Gastroesophageal sphincter (tissue), 3 donors: ENCODE measurements at regions not wholly inside any gene's neighbourhood (a gene's known extent, or its start where the extent isn't known, plus 50 kb on each side); places are given as distances from the start of the nearest gene placed in this dataset.

Source experiments
- POLR2A ChIP-seq, 2 donors: fragments of 450-650 bp; IDR thresholded peaks; one replicate each; pipeline ENCODE4 v1.6.1; 2017; ENCODE audit warnings: antibody characterized with exemption in 2 of 2, mild to moderate bottlenecking in 2 of 2, moderate library complexity in 1 of 2
- POLR2AphosphoS5 ChIP-seq: sonication (generic); formaldehyde crosslinking; IDR thresholded peaks from one replicate; pipeline ENCODE4 v1.6.1; 2017; ENCODE audit warnings: antibody characterized with exemption
- TF ChIP-seq, protein P1 (sequence below), 4 experiments: fragments of 200-600 bp in 2 of 4; fragments of 450-650 bp in 2 of 4; sonication (generic) in 1 of 4; IDR thresholded peaks; one replicate each; pipeline ENCODE4 v1.5.1; 2017 to 2019; ENCODE audit warnings: antibody characterized with exemption in 4 of 4, mild to moderate bottlenecking in 2 of 4, moderate library complexity in 2 of 4

GRCh38 chr12:116478243-116478773 lies 80.9 kb upstream of the MAP1LC3B2 start:
- TF ChIP-seq, protein P1, sequence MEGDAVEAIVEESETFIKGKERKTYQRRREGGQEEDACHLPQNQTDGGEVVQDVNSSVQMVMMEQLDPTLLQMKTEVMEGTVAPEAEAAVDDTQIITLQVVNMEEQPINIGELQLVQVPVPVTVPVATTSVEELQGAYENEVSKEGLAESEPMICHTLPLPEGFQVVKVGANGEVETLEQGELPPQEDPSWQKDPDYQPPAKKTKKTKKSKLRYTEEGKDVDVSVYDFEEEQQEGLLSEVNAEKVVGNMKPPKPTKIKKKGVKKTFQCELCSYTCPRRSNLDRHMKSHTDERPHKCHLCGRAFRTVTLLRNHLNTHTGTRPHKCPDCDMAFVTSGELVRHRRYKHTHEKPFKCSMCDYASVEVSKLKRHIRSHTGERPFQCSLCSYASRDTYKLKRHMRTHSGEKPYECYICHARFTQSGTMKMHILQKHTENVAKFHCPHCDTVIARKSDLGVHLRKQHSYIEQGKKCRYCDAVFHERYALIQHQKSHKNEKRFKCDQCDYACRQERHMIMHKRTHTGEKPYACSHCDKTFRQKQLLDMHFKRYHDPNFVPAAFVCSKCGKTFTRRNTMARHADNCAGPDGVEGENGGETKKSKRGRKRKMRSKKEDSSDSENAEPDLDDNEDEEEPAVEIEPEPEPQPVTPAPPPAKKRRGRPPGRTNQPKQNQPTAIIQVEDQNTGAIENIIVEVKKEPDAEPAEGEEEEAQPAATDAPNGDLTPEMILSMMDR (IDR thresholded peaks at IDR 0.05) = no peak
- no peak for TF ChIP-seq POLR2A (IDR thresholded peaks at IDR 0.05)
- TF ChIP-seq POLR2AphosphoS5 = no peak
